HG03342 (cell line): ENCODE measurements at regions not wholly inside any gene's neighbourhood (a gene's known extent, or its start where the extent isn't known, plus 50 kb on each side); places are given as distances from the start of the nearest gene placed in this dataset.
"Not testable (repeated sequence)": the region's sequence is repeated elsewhere in the genome, so short reads cannot be mapped to it uniquely, and the experiment has no call there.

Experiments
- ATAC-seq: cut with Tn5 transposase; IDR thresholded peaks from one replicate; pipeline ENCODE4 v1.9.1; 2021; ENCODE audit warnings: mild to moderate bottlenecking, moderate library complexity; ENCODE audit not compliant: unreplicated experiment

- no peak for ATAC-seq
Observed at GRCh38 chr3:116981089-116981488, 271.5 kb downstream of the TUSC7 start.

- ATAC-seq: no peak
Observed at GRCh38 chr3:116984301-116984700, 274.7 kb downstream of the TUSC7 start.

- no peak for ATAC-seq
Observed at GRCh38 chr3:116994351-116994879, 284.8 kb downstream of the TUSC7 start.

- no peak for ATAC-seq
Observed at GRCh38 chr3:117003501-117003900, 293.9 kb downstream of the TUSC7 start.

- no peak for ATAC-seq
Observed at GRCh38 chr3:117005274-117005673, 295.7 kb downstream of the TUSC7 start.

- ATAC-seq: no peak
Observed at GRCh38 chr3:117005911-117006522, 296.4 kb downstream of the TUSC7 start.

GRCh38 chr3:117010318-117010717 lies 300.7 kb downstream of the TUSC7 start:
- ATAC-seq: no peak

GRCh38 chr3:117011687-117012250 lies 302.2 kb downstream of the TUSC7 start:
- ATAC-seq: no peak

GRCh38 chr3:117016378-117016777 lies 306.8 kb downstream of the TUSC7 start:
- no peak for ATAC-seq

GRCh38 chr3:117017135-117017894 lies 307.7 kb downstream of the TUSC7 start:
- peak; percentile 72 for ATAC-seq

GRCh38 chr3:117018655-117019054 lies 309.1 kb downstream of the TUSC7 start:
- ATAC-seq: no peak

- peak; percentile 68 for ATAC-seq
Observed at GRCh38 chr3:117019082-117019713, 309.6 kb downstream of the TUSC7 start.

- no peak for ATAC-seq
Observed at GRCh38 chr3:117026401-117026800, 316.8 kb downstream of the TUSC7 start.

- ATAC-seq: no peak
Observed at GRCh38 chr3:117035745-117036144, 326.2 kb downstream of the TUSC7 start.

- peak; percentile 81 for ATAC-seq
Observed at GRCh38 chr3:117036259-117036799, 326.8 kb downstream of the TUSC7 start.

GRCh38 chr3:117045143-117045542 lies 335.6 kb downstream of the TUSC7 start:
- no peak for ATAC-seq

- no peak for ATAC-seq
Observed at GRCh38 chr3:117047951-117048705, 338.5 kb downstream of the TUSC7 start.

GRCh38 chr3:117052395-117052794 lies 342.8 kb downstream of the TUSC7 start:
- no peak for ATAC-seq

- ATAC-seq: no peak
Observed at GRCh38 chr3:117054556-117054955, 345.0 kb downstream of the TUSC7 start.

GRCh38 chr3:117056946-117057345 lies 347.4 kb downstream of the TUSC7 start:
- ATAC-seq: not testable (repeated sequence)
